ENCODE measurements at regions not wholly inside any gene's neighbourhood (a gene's known extent, or its start where the extent isn't known, plus 50 kb on each side); places are given as distances from the start of the nearest gene placed in this dataset.

DNA sequence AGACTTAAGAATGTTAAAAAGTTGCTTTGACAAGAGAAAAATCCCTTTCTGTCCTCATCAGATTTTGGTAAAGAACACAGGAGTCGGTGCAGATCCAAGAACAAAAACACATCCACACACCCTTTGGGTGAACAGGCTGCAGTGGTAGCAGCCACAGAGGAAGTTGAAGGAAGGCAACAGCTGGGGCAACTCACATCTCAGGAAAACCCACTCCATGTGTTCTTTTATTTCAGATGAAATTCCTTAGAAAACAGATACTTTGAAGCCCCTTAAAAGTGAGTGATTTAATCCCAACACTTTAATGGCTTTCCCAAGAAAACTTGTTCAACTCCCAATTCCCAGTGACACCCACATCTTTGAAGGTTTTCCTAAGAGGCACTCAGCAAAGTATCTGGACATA is 271.3 kb downstream of the ICOS start:
- Histone ChIP-seq H3K9me3 (ENCODE audit: low read depth) (no peaks in the 10 kb centered on the region), H3K4me3 (no peak overlapping the region), H3K36me3 (no peaks in the 10 kb centered on the region), H3K27me3 (peaks cover 11% of the 10 kb centered on the region), H3K27ac (no peak overlapping the region), H3K4me1 (ENCODE audit: low read depth) (no peaks in the 10 kb centered on the region)
- DNase-seq (ENCODE audit: low read depth in 1 of 2, low spot score in 1 of 2): no peak
- TF ChIP-seq, protein P1, sequence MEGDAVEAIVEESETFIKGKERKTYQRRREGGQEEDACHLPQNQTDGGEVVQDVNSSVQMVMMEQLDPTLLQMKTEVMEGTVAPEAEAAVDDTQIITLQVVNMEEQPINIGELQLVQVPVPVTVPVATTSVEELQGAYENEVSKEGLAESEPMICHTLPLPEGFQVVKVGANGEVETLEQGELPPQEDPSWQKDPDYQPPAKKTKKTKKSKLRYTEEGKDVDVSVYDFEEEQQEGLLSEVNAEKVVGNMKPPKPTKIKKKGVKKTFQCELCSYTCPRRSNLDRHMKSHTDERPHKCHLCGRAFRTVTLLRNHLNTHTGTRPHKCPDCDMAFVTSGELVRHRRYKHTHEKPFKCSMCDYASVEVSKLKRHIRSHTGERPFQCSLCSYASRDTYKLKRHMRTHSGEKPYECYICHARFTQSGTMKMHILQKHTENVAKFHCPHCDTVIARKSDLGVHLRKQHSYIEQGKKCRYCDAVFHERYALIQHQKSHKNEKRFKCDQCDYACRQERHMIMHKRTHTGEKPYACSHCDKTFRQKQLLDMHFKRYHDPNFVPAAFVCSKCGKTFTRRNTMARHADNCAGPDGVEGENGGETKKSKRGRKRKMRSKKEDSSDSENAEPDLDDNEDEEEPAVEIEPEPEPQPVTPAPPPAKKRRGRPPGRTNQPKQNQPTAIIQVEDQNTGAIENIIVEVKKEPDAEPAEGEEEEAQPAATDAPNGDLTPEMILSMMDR (IDR thresholded peaks at IDR 0.05; ENCODE audit: low read depth, low read length): no peak

DNA sequence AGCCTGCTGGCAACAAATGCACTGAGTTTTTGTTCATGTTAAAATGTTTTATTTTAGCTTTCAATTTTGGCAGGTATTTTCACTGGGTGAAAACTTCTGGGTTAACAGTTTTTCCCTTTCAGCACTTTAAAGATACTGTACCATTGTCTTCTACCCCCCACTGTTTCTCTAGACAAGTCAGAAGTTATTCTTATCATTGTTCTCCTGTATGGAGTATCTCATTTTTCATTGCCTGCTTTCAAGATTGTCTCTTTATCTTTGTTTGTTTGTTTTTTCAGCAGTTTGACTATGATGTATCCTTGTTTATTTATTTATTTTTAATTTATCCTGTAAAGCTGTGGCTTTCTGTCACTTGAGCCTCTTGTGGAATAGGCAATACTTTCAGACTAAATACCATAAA is 277.0 kb downstream of the ICOS start:
- Histone ChIP-seq H3K36me3 (no peaks in the 10 kb centered on the region), H3K27ac (no peak overlapping the region), H3K4me1 (ENCODE audit: low read depth) (no peaks in the 10 kb centered on the region), H3K4me3 (no peak overlapping the region), H3K9me3 (ENCODE audit: low read depth) (no peaks in the 10 kb centered on the region), H3K27me3 (no peaks in the 10 kb centered on the region)
- DNase-seq (ENCODE audit: low read depth in 1 of 2, low spot score in 1 of 2): no peak
- TF ChIP-seq, protein P1 (IDR thresholded peaks at IDR 0.05; ENCODE audit: low read depth, low read length): no peak

GRCh38 chr2:204218040-204218439 is 281.5 kb downstream of the ICOS start:
- no peaks in the 10 kb centered on the region for H3K4me1 ChIP-seq (ENCODE audit: low read depth)
- DNase-seq (ENCODE audit: low read depth in 1 of 2, low spot score in 1 of 2): no peak
- H3K4me3 ChIP-seq: no peak overlapping the region
- H3K9me3 ChIP-seq (ENCODE audit: low read depth): no peaks in the 10 kb centered on the region
- TF ChIP-seq, protein P1 (IDR thresholded peaks at IDR 0.05; ENCODE audit: low read depth, low read length): no peak
- no peak overlapping the region for H3K27ac ChIP-seq
- H3K36me3 ChIP-seq: no peaks in the 10 kb centered on the region
- H3K27me3 ChIP-seq: no peaks in the 10 kb centered on the region

DNA sequence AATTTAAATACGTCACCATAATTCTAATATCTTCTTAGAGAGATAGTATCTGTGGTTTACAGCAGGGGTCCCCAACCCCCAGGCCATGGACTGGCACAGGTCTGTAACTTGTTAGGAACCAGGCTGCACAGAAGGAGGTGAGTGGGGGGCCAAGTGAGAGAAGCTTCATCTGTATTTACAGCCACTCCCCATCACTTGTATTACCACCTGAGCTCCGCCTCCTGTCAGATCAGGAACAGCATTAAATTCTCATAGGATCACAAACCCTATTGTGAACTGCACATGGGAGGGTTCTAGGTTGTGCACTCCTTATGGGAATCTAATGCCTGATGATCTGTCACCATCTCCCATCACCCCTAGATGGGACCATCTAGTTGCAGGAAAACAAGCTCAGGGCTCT is 282.6 kb downstream of the ICOS start:
- H3K27ac ChIP-seq: no peak overlapping the region
- no peak for DNase-seq (ENCODE audit: low read depth in 1 of 2, low spot score in 1 of 2)
- H3K27me3 ChIP-seq: no peaks in the 10 kb centered on the region
- H3K4me1 ChIP-seq (ENCODE audit: low read depth): no peaks in the 10 kb centered on the region
- H3K9me3 ChIP-seq (ENCODE audit: low read depth): no peaks in the 10 kb centered on the region
- TF ChIP-seq, protein P1 (IDR thresholded peaks at IDR 0.05; ENCODE audit: low read depth, low read length): no peak
- no peak overlapping the region for H3K4me3 ChIP-seq
- no peaks in the 10 kb centered on the region for H3K36me3 ChIP-seq

- H3K36me3 ChIP-seq: no peaks in the 10 kb centered on the region
- peaks cover under 1% of the 10 kb centered on the region for H3K27me3 ChIP-seq
- DNase-seq (ENCODE audit: low read depth in 1 of 2, low spot score in 1 of 2): no peak
- no peaks in the 10 kb centered on the region for H3K4me1 ChIP-seq (ENCODE audit: low read depth)
- TF ChIP-seq, protein P1 (IDR thresholded peaks at IDR 0.05; ENCODE audit: low read depth, low read length): no peak
- H3K9me3 ChIP-seq (ENCODE audit: low read depth): no peaks in the 10 kb centered on the region
- no peak overlapping the region for H3K27ac ChIP-seq
- no peak overlapping the region for H3K4me3 ChIP-seq
These were observed 284.3 kb downstream of the ICOS start for GRCh38 chr2:204220896-204221295.

GRCh38 chr2:204223046-204223445 is 286.5 kb downstream of the ICOS start:
- TF ChIP-seq, protein P1 (IDR thresholded peaks at IDR 0.05; ENCODE audit: low read depth, low read length): no peak
- no peaks in the 10 kb centered on the region for H3K9me3 ChIP-seq (ENCODE audit: low read depth)

More at GRCh38 chr2:204223046-204223445, 286.5 kb downstream of the ICOS start:
- H3K4me1 ChIP-seq (ENCODE audit: low read depth): no peaks in the 10 kb centered on the region
- no peaks in the 10 kb centered on the region for H3K36me3 ChIP-seq
- no peak overlapping the region for H3K4me3 ChIP-seq
- no peak for DNase-seq (ENCODE audit: low read depth in 1 of 2, low spot score in 1 of 2)
- peaks cover 5% of the 10 kb centered on the region for H3K27me3 ChIP-seq
- H3K27ac ChIP-seq: no peak overlapping the region
